Effector memory CD4-positive, alpha-beta T cell (primary cell): ENCODE measurements at regions not wholly inside any gene's neighbourhood (a gene's known extent, or its start where the extent isn't known, plus 50 kb on each side); places are given as distances from the start of the nearest gene placed in this dataset.

ENCODE experiments used
- DNase-seq, 3 donors: peaks; one replicate each; pipeline ENCODE4 v3.0.0-alpha.2; 2020
- H3K27ac ChIP-seq: 2 replicates; pipeline ENCODE4 v1.7.0; 2013; ENCODE audit warnings: mild to moderate bottlenecking, low read length, moderate library complexity; ENCODE audit not compliant: insufficient read depth, poor library complexity, severe bottlenecking
- H3K27me3 ChIP-seq: replicated peaks from 2 replicates; pipeline ENCODE4 v1.7.0; 2013; ENCODE audit warnings: mild to moderate bottlenecking, low read length; ENCODE audit not compliant: insufficient read depth, control insufficient read depth, poor library complexity, severe bottlenecking
- H3K36me3 ChIP-seq: 2 replicates; pipeline ENCODE4 v1.7.0; 2013; ENCODE audit warnings: mild to moderate bottlenecking, low read length, moderate library complexity; ENCODE audit not compliant: control insufficient read depth, insufficient read depth
- H3K4me1 ChIP-seq: 2 replicates; pipeline ENCODE4 v1.7.0; 2013; ENCODE audit warnings: low read length, mild to moderate bottlenecking; ENCODE audit not compliant: control insufficient read depth, insufficient read depth, poor library complexity, severe bottlenecking
- H3K4me3 ChIP-seq: 2 replicates; pipeline ENCODE4 v1.7.0; 2013; ENCODE audit warnings: low read length, low read depth, mild to moderate bottlenecking; ENCODE audit not compliant: insufficient read depth, poor library complexity, severe bottlenecking
- H3K9me3 ChIP-seq: 2 replicates; pipeline ENCODE4 v1.7.0; 2013; ENCODE audit warnings: mild to moderate bottlenecking, low read length, moderate library complexity; ENCODE audit not compliant: control insufficient read depth

- Histone ChIP-seq H3K9me3 (peaks cover 5% of the 10 kb centered on the region), H3K4me3 (no peak overlapping the region), H3K36me3 (no peaks in the 10 kb centered on the region), H3K27ac (no peak overlapping the region), H3K27me3 (no peaks in the 10 kb centered on the region), H3K4me1 (no peaks in the 10 kb centered on the region)
- no peak for DNase-seq
Measured at GRCh38 chr14:98758440-98758839, 513.6 kb downstream of the BCL11B start.

- Histone ChIP-seq H3K4me1 (no peaks in the 10 kb centered on the region), H3K9me3 (no peaks in the 10 kb centered on the region), H3K27ac (no peak overlapping the region), H3K36me3 (no peaks in the 10 kb centered on the region), H3K4me3 (no peak overlapping the region), H3K27me3 (no peaks in the 10 kb centered on the region)
- no peak for DNase-seq
Measured at GRCh38 chr14:98761993-98762392, 510.0 kb downstream of the BCL11B start.

GRCh38 chr14:98766818-98767217 lies 505.2 kb downstream of the BCL11B start:
- H3K4me1 ChIP-seq, result no peaks in the 10 kb centered on the region
- no peak for DNase-seq
- no peaks in the 10 kb centered on the region for H3K9me3 ChIP-seq
- no peaks in the 10 kb centered on the region for H3K36me3 ChIP-seq
- H3K27ac ChIP-seq, result no peak overlapping the region
- H3K4me3 ChIP-seq, result no peak overlapping the region
- no peaks in the 10 kb centered on the region for H3K27me3 ChIP-seq

- DNase-seq, result no peak
- Histone ChIP-seq H3K4me3 (no peak overlapping the region), H3K36me3 (no peaks in the 10 kb centered on the region), H3K27me3 (no peaks in the 10 kb centered on the region), H3K27ac (no peak overlapping the region), H3K4me1 (no peaks in the 10 kb centered on the region), H3K9me3 (no peaks in the 10 kb centered on the region)
Measured at GRCh38 chr14:98769326-98769725, 502.7 kb downstream of the BCL11B start.

GRCh38 chr14:98770151-98770550 lies 501.8 kb downstream of the BCL11B start:
- Histone ChIP-seq H3K4me1 (no peaks in the 10 kb centered on the region), H3K4me3 (no peak overlapping the region), H3K27me3 (no peaks in the 10 kb centered on the region), H3K36me3 (no peaks in the 10 kb centered on the region), H3K9me3 (no peaks in the 10 kb centered on the region), H3K27ac (no peak overlapping the region)
- no peak for DNase-seq

GRCh38 chr14:98773814-98774213 lies 498.2 kb downstream of the BCL11B start:
- Histone ChIP-seq H3K27ac (no peak overlapping the region), H3K27me3 (no peaks in the 10 kb centered on the region), H3K9me3 (no peaks in the 10 kb centered on the region), H3K36me3 (no peaks in the 10 kb centered on the region), H3K4me1 (no peaks in the 10 kb centered on the region), H3K4me3 (no peak overlapping the region)
- no peak for DNase-seq

GRCh38 chr14:98775892-98776291 lies 496.1 kb downstream of the BCL11B start:
- DNase-seq, result no peak
- H3K9me3 ChIP-seq, result no peaks in the 10 kb centered on the region
- no peak overlapping the region for H3K4me3 ChIP-seq
- H3K27ac ChIP-seq, result no peak overlapping the region
- H3K36me3 ChIP-seq, result no peaks in the 10 kb centered on the region
- no peaks in the 10 kb centered on the region for H3K27me3 ChIP-seq
- H3K4me1 ChIP-seq, result no peaks in the 10 kb centered on the region

- Histone ChIP-seq H3K27ac (no peak overlapping the region), H3K4me3 (no peak overlapping the region), H3K27me3 (no peaks in the 10 kb centered on the region), H3K36me3 (no peaks in the 10 kb centered on the region), H3K4me1 (no peaks in the 10 kb centered on the region), H3K9me3 (no peaks in the 10 kb centered on the region)
- DNase-seq, result no peak
Measured at GRCh38 chr14:98782062-98782461, 489.9 kb downstream of the BCL11B start.

GRCh38 chr14:98785578-98785977 lies 486.4 kb downstream of the BCL11B start:
- Histone ChIP-seq H3K36me3 (no peaks in the 10 kb centered on the region), H3K4me1 (no peaks in the 10 kb centered on the region), H3K27ac (no peak overlapping the region), H3K9me3 (no peaks in the 10 kb centered on the region), H3K27me3 (no peaks in the 10 kb centered on the region), H3K4me3 (no peak overlapping the region)
- no peak for DNase-seq

GRCh38 chr14:98786456-98786855 lies 485.5 kb downstream of the BCL11B start:
- H3K36me3 ChIP-seq, result no peaks in the 10 kb centered on the region
- no peaks in the 10 kb centered on the region for H3K27me3 ChIP-seq
- DNase-seq, result no peak
- no peak overlapping the region for H3K27ac ChIP-seq
- H3K9me3 ChIP-seq, result no peaks in the 10 kb centered on the region
- H3K4me3 ChIP-seq, result no peak overlapping the region
- no peaks in the 10 kb centered on the region for H3K4me1 ChIP-seq

- H3K4me1 ChIP-seq, result no peaks in the 10 kb centered on the region
- H3K36me3 ChIP-seq, result no peaks in the 10 kb centered on the region
- DNase-seq, result no peak
- no peaks in the 10 kb centered on the region for H3K27me3 ChIP-seq
- H3K4me3 ChIP-seq, result no peak overlapping the region
- H3K27ac ChIP-seq, result no peak overlapping the region
- H3K9me3 ChIP-seq, result no peaks in the 10 kb centered on the region
Measured at GRCh38 chr14:98791661-98792060, 480.3 kb downstream of the BCL11B start.
